Neural cell (in vitro differentiated cells): ENCODE measurements at regions not wholly inside any gene's neighbourhood (a gene's known extent, or its start where the extent isn't known, plus 50 kb on each side); places are given as distances from the start of the nearest gene placed in this dataset.

Experiments used
- H2AFZ ChIP-seq: fragments of 200-600, 300-800 bp; sonication (generic), shearing (Covaris generic); 2 replicates; pipeline ENCODE4 v1.6.0; 2014; ENCODE audit warnings: low read depth, mild to moderate bottlenecking, antibody characterized with exemption, low read length, moderate library complexity
- H3F3A ChIP-seq: fragments of 200-600 bp; shearing (Covaris generic); 2 replicates; pipeline ENCODE4 v1.6.1; 2016; ENCODE audit warnings: mild to moderate bottlenecking, moderate library complexity, mixed read lengths, antibody characterized with exemption, low read length; ENCODE audit not compliant: insufficient read depth, poor library complexity, severe bottlenecking
- H3K27ac ChIP-seq: fragments of 200-600, 300-800 bp; sonication (generic), shearing (Covaris generic); 2 replicates; pipeline ENCODE4 v1.5.1; 2014; ENCODE audit warnings: mild to moderate bottlenecking, low read length, moderate library complexity
- H3K27me3 ChIP-seq: fragments of 300-800, 200-600 bp; sonication (generic), shearing (Covaris generic); 2 replicates; pipeline ENCODE4 v1.6.0; 2014; ENCODE audit warnings: mild to moderate bottlenecking, low read depth, low read length, moderate library complexity; ENCODE audit not compliant: insufficient read depth
- H3K36me3 ChIP-seq: fragments of 300-800, 200-600 bp; sonication (generic), shearing (Covaris generic); 2 replicates; pipeline ENCODE4 v1.5.1; 2014; ENCODE audit warnings: mild to moderate bottlenecking, antibody characterized with exemption, low read length, moderate library complexity; ENCODE audit not compliant: insufficient read depth
- H3K4me2 ChIP-seq: fragments of 300-800, 200-600 bp; sonication (generic), shearing (Covaris generic); 2 replicates; pipeline ENCODE4 v1.6.0; 2014; ENCODE audit warnings: mild to moderate bottlenecking, low read length
- H3K4me3 ChIP-seq: fragments of 300-800, 200-600 bp; sonication (generic), shearing (Covaris generic); 2 replicates; pipeline ENCODE4 v1.5.1; 2014; ENCODE audit warnings: mild to moderate bottlenecking, low read length, moderate library complexity
- H3K79me2 ChIP-seq: fragments of 200-600 bp; shearing (Covaris generic); replicated peaks from 2 replicates; pipeline ENCODE4 v1.6.0; 2014; ENCODE audit warnings: mild to moderate bottlenecking, low read length, moderate library complexity; ENCODE audit not compliant: insufficient read depth
- H3K9ac ChIP-seq: fragments of 300-800, 200-600 bp; sonication (generic), shearing (Covaris generic); 2 replicates; pipeline ENCODE4 v1.6.1; 2016; ENCODE audit warnings: mild to moderate bottlenecking, low read length, mixed read lengths
- H3K9me2 ChIP-seq: fragments of 200-600 bp; shearing (Covaris generic); 2 replicates; pipeline ENCODE4 v1.6.1; 2016; ENCODE audit warnings: mild to moderate bottlenecking, low read length, mixed read lengths; ENCODE audit not compliant: insufficient read depth
- H3K9me3 ChIP-seq: fragments of 200-600, 300-800 bp; sonication (generic), shearing (Covaris generic); 2 replicates; pipeline ENCODE4 v1.6.1; 2016; ENCODE audit warnings: mild to moderate bottlenecking, mixed run types, low read length, moderate library complexity, mixed read lengths
- H4K20me1 ChIP-seq: fragments of 200-600 bp; shearing (Covaris generic); 2 replicates; pipeline ENCODE4 v1.6.1; 2016; ENCODE audit warnings: mild to moderate bottlenecking, mixed run types; ENCODE audit not compliant: insufficient read depth
- EP300 ChIP-seq: fragments of 450-650 bp; conservative IDR thresholded peaks from 2 replicates; pipeline ENCODE4 v1.6.1; 2014; ENCODE audit warnings: antibody characterized with exemption, mild to moderate bottlenecking, moderate library complexity; ENCODE audit not compliant: poor library complexity, severe bottlenecking
- EZH2 ChIP-seq: fragments of 200-600, 300-800 bp; shearing (Covaris generic), sonication (generic); IDR thresholded peaks from 2 replicates; pipeline ENCODE4 v1.6.1; 2014; ENCODE audit warnings: antibody characterized with exemption, low read length, borderline replicate concordance, mild to moderate bottlenecking; ENCODE audit not compliant: insufficient read depth, poor library complexity, severe bottlenecking
- MXI1 ChIP-seq: fragments of 450-650 bp; conservative IDR thresholded peaks from 2 replicates; pipeline ENCODE4 v1.6.1; 2014; ENCODE audit warnings: antibody characterized with exemption, mild to moderate bottlenecking; ENCODE audit not compliant: poor library complexity, severe bottlenecking
- POLR2AphosphoS5 ChIP-seq: IDR thresholded peaks from 2 replicates; pipeline ENCODE4 v1.6.1; 2012
- RAD21 ChIP-seq: fragments of 450-650 bp; conservative IDR thresholded peaks from 2 replicates; pipeline ENCODE4 v1.6.1; 2014; ENCODE audit warnings: antibody characterized with exemption, mild to moderate bottlenecking, moderate library complexity
- REST ChIP-seq: IDR thresholded peaks from 2 replicates; pipeline ENCODE4 v1.6.1; 2012; ENCODE audit warnings: borderline replicate concordance
- SMC3 ChIP-seq: fragments of 450-650 bp; conservative IDR thresholded peaks from 2 replicates; pipeline ENCODE4 v1.6.1; 2014; ENCODE audit warnings: antibody characterized with exemption, mild to moderate bottlenecking, moderate library complexity; ENCODE audit not compliant: poor library complexity
- TAF1 ChIP-seq: IDR thresholded peaks from 2 replicates; pipeline ENCODE4 v1.6.1; 2012; ENCODE audit warnings: low read depth
- TF ChIP-seq, protein P1 (sequence below): fragments of 450-650 bp; IDR thresholded peaks from 2 replicates; pipeline ENCODE4 v1.5.1; 2014; ENCODE audit warnings: antibody characterized with exemption, mild to moderate bottlenecking, moderate library complexity; ENCODE audit not compliant: poor library complexity, severe bottlenecking

- Histone ChIP-seq H3K36me3 (no peaks in the 10 kb centered on the region), H3F3A (no peaks in the 10 kb centered on the region), H3K9me3 (no peaks in the 10 kb centered on the region), H3K9me2 (no peaks in the 10 kb centered on the region), H3K4me2 (no peak overlapping the region), H3K27me3 (no peaks in the 10 kb centered on the region), H3K79me2 (no peaks in the 10 kb centered on the region), H3K9ac (no peak overlapping the region), H3K4me3 (no peak overlapping the region), H2AFZ (no peak overlapping the region), H4K20me1 (no peaks in the 10 kb centered on the region), H3K27ac (no peak overlapping the region)
- TF ChIP-seq RAD21, result no peak
- TF ChIP-seq REST, result no peak
- TF ChIP-seq SMC3, result no peak
- TF ChIP-seq, protein P1, sequence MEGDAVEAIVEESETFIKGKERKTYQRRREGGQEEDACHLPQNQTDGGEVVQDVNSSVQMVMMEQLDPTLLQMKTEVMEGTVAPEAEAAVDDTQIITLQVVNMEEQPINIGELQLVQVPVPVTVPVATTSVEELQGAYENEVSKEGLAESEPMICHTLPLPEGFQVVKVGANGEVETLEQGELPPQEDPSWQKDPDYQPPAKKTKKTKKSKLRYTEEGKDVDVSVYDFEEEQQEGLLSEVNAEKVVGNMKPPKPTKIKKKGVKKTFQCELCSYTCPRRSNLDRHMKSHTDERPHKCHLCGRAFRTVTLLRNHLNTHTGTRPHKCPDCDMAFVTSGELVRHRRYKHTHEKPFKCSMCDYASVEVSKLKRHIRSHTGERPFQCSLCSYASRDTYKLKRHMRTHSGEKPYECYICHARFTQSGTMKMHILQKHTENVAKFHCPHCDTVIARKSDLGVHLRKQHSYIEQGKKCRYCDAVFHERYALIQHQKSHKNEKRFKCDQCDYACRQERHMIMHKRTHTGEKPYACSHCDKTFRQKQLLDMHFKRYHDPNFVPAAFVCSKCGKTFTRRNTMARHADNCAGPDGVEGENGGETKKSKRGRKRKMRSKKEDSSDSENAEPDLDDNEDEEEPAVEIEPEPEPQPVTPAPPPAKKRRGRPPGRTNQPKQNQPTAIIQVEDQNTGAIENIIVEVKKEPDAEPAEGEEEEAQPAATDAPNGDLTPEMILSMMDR, result no peak
- TF ChIP-seq POLR2AphosphoS5, result no peak
- TF ChIP-seq EZH2, result no peak
- TF ChIP-seq TAF1, result no peak
- no peak for TF ChIP-seq MXI1
- TF ChIP-seq EP300, result no peak
Observed at GRCh38 chr10:91049296-91049987, 128.6 kb upstream of the ANKRD1 start.

- no peak overlapping the region for H3K27ac ChIP-seq
- H3K9ac ChIP-seq, result no peak overlapping the region
- H2AFZ ChIP-seq, result no peak overlapping the region
- no peaks in the 10 kb centered on the region for H4K20me1 ChIP-seq
- no peak overlapping the region for H3K4me2 ChIP-seq
- H3K4me3 ChIP-seq, result no peak overlapping the region
- no peaks in the 10 kb centered on the region for H3K79me2 ChIP-seq
- H3F3A ChIP-seq, result no peaks in the 10 kb centered on the region
- TF ChIP-seq EP300 (no peak), TAF1 (no peak), MXI1 (no peak), EZH2 (no peak), RAD21 (no peak), REST (no peak), POLR2AphosphoS5 (no peak), SMC3 (no peak)
- TF ChIP-seq, protein P1, result no peak
- no peaks in the 10 kb centered on the region for H3K9me2 ChIP-seq
- no peaks in the 10 kb centered on the region for H3K9me3 ChIP-seq
- no peaks in the 10 kb centered on the region for H3K27me3 ChIP-seq
- H3K36me3 ChIP-seq, result no peaks in the 10 kb centered on the region
Observed at GRCh38 chr10:91049988-91050360, 129.1 kb upstream of the ANKRD1 start.
